Skeletal muscle tissue (tissue), 3 donors: ENCODE measurements at regions not wholly inside any gene's neighbourhood (a gene's known extent, or its start where the extent isn't known, plus 50 kb on each side); places are given as distances from the start of the nearest gene placed in this dataset.

Experiments
- H3K27ac ChIP-seq: one replicate; pipeline ENCODE4 v1.7.0; 2013; ENCODE audit warnings: mild to moderate bottlenecking, low read depth, low read length, inconsistent platforms
- H3K27me3 ChIP-seq, 3 donors: one replicate each; pipeline ENCODE4 v1.7.0; 2013; ENCODE audit warnings: low read length in 3 of 3; ENCODE audit not compliant: control insufficient read depth in 3 of 3, insufficient read depth in 3 of 3
- H3K36me3 ChIP-seq, 3 donors: one replicate each; pipeline ENCODE4 v1.7.0; 2013; ENCODE audit warnings: low read length in 3 of 3; ENCODE audit not compliant: control insufficient read depth in 3 of 3, insufficient read depth in 3 of 3
- H3K4me1 ChIP-seq, 3 donors: one replicate each; pipeline ENCODE4 v1.7.0; 2013; ENCODE audit warnings: low read length in 3 of 3, mild to moderate bottlenecking in 3 of 3; ENCODE audit not compliant: control insufficient read depth in 3 of 3, insufficient read depth in 3 of 3
- H3K4me3 ChIP-seq, 3 donors: one replicate each; pipeline ENCODE4 v1.7.0; 2013; ENCODE audit warnings: low read length in 3 of 3
- H3K9ac ChIP-seq, 3 donors: one replicate each; pipeline ENCODE4 v1.7.0; 2013; ENCODE audit warnings: low read length in 3 of 3, mild to moderate bottlenecking in 3 of 3, moderate library complexity in 2 of 3, low read depth in 1 of 3
- H3K9me3 ChIP-seq, 3 donors: one replicate each; pipeline ENCODE4 v1.7.0; 2013; ENCODE audit warnings: low read length in 3 of 3; ENCODE audit not compliant: control insufficient read depth in 3 of 3
- donor health status: Osteomylitis.

DNA sequence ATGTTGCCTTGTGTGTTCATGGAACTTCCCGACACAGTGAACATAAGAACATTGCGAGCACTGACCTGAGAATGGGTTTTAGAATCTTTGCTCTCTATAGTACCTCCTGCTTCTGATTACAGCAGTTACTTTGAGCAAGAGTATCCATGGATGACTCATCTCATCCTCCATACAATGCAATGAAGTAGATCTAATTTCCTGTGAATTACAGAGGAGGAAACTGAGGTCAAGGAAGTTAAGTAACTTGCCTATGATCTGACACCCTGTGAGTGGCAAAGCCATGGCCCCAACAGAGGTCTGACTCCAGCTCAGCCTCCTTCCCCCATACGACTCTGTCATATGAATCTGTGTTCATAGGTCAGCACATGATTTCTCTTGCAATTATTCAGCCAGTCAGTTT is 518.1 kb downstream of the TFAP2A start:
- Histone ChIP-seq H3K36me3 (no peaks in the 10 kb centered on the region), H3K27me3 (no peaks in the 10 kb centered on the region), H3K9ac (no peak overlapping the region), H3K27ac (no peak overlapping the region), H3K4me3 (no peak overlapping the region), H3K9me3 (no peaks in the 10 kb centered on the region), H3K4me1 (no peaks in the 10 kb centered on the region)

DNA sequence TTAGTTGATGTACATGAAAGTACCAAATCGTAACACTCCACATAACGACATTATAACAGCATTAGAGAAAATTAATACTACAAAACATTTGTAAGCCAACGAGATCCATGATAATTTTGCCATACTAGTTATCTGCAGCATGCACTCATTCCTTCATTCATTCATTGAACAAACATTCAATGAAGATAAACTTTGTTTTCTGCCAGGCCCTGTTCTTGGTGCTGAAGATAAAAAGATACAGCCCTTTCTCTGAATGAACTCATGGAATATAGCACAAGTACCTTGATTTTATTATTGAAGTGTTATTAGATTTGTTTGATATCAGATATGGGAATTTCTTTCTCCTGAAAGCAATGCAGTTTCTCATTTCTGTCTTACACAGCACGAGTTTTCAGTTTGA is 524.0 kb downstream of the TFAP2A start:
- no peak overlapping the region for H3K9ac ChIP-seq

GRCh38 chr6:9890469-9890868 is 524.4 kb downstream of the TFAP2A start:
- no peaks in the 10 kb centered on the region for H3K27me3 ChIP-seq
- no peaks in the 10 kb centered on the region for H3K9me3 ChIP-seq
- no peak overlapping the region for H3K27ac ChIP-seq
- H3K36me3 ChIP-seq, result no peaks in the 10 kb centered on the region
- no peak overlapping the region for H3K9ac ChIP-seq
- H3K4me3 ChIP-seq, result no peak overlapping the region
- H3K4me1 ChIP-seq, result no peaks in the 10 kb centered on the region

More for the DNA sequence above, 524.0 kb downstream of the TFAP2A start:
- Histone ChIP-seq H3K4me1 (no peaks in the 10 kb centered on the region), H3K4me3 (no peak overlapping the region), H3K27ac (no peak overlapping the region), H3K27me3 (no peaks in the 10 kb centered on the region), H3K9me3 (no peaks in the 10 kb centered on the region), H3K36me3 (no peaks in the 10 kb centered on the region)

GRCh38 chr6:9878535-9878934 is 536.3 kb downstream of the TFAP2A start:
- Histone ChIP-seq H3K27me3 (no peaks in the 10 kb centered on the region), H3K9ac (no peak overlapping the region), H3K36me3 (no peaks in the 10 kb centered on the region), H3K4me3 (no peak overlapping the region), H3K27ac (no peak overlapping the region), H3K9me3 (peaks cover 0 to 2% (median 0%) of the 10 kb centered on the region in 3 donors), H3K4me1 (no peaks in the 10 kb centered on the region)

DNA sequence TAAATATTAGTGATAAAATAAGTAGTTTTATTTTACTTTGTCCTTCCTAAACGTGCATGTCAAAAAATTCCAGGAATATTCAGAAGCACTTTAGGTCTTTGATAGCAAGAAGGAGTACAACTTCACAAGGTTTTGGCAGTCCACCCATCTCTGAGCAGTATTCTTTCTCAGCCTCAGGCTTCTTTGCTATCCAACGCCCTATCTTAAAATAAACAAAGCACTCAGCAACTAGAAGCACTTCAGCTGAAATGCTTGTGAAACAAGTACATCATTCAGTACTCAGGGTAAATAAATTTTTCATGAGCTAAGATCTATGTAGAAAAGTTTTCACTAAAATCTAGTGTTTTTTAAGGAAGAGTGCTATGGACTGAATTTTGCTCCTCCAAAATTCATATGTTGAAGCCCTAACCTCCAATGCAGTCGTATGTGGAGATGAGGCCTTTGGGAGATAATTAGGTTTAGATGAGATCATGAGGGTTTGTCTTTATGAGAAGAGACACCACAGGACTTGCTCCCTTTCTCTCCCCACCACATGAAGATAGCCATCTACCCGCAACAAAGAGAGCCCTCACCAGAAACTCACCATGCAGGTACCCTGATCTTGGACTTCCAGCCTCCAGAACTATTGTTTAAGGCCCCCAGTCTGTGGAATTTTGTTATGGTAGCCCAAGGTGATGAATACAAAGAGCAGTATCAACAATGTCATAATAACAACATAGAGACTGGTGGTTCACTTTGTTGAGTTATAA is 539.1 kb downstream of the TFAP2A start:
- H3K27me3 ChIP-seq, result no peaks in the 10 kb centered on the region
- no peaks in the 10 kb centered on the region for H3K36me3 ChIP-seq
- peaks cover 0 to 2% (median 0%) of the 10 kb centered on the region in 3 donors for H3K9me3 ChIP-seq
- H3K4me3 ChIP-seq, result no peak overlapping the region
- H3K9ac ChIP-seq, result no peak overlapping the region
- H3K4me1 ChIP-seq, result no peaks in the 10 kb centered on the region
- no peak overlapping the region for H3K27ac ChIP-seq

- Histone ChIP-seq H3K9ac (no peak overlapping the region), H3K4me3 (no peak overlapping the region), H3K27me3 (no peaks in the 10 kb centered on the region), H3K27ac (no peak overlapping the region), H3K9me3 (peaks cover 0 to 3% (median 0%) of the 10 kb centered on the region in 3 donors), H3K36me3 (no peaks in the 10 kb centered on the region), H3K4me1 (no peaks in the 10 kb centered on the region)
Measured at GRCh38 chr6:9862603-9863167, 552.2 kb downstream of the TFAP2A start.

DNA sequence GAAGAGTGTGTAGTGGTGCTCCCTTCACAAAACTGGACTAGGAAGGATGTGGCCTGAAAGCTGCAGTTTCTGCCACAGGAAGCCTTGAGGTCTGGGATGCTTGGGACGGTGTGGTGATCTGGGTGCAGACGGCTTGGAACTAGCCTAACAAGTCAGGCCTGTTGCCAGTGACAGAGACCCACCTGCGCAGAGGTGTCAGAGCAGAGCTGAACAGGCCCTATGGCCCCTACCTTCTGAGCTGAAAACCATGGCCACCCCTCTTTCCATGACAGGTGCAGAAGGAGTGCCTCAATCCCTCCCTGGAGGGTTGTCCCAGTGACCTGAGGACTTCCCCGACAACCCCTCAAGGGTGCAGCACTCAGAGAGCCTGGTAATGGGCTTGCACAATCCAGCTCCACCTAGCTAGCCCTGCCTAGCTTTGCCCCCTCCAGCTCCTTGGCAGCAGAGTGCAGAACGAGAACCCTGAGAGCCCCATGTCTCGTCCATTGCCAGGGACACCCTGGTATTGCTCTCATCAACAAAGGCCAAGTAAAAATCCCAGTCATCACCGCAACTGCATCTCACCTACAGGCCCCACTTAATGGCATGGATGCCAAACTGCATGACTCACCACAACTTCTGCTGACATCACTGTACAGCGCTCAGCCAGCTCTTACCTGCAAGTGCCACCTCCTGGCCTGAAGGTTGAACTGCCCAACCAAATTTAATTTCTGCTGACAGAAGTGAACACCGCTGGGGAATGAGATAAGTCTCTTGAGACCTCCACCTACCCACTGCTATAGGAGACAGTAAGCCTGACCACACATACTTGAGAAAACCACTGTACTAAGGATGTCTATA is 563.1 kb downstream of the TFAP2A start:
- no peaks in the 10 kb centered on the region for H3K27me3 ChIP-seq
- H3K4me3 ChIP-seq, result no peak overlapping the region
- no peak overlapping the region for H3K9ac ChIP-seq
- H3K9me3 ChIP-seq, result peaks cover 6 to 18% (median 9%) of the 10 kb centered on the region in 3 donors
- H3K36me3 ChIP-seq, result no peaks in the 10 kb centered on the region
- no peaks in the 10 kb centered on the region for H3K4me1 ChIP-seq
- no peak overlapping the region for H3K27ac ChIP-seq

DNA sequence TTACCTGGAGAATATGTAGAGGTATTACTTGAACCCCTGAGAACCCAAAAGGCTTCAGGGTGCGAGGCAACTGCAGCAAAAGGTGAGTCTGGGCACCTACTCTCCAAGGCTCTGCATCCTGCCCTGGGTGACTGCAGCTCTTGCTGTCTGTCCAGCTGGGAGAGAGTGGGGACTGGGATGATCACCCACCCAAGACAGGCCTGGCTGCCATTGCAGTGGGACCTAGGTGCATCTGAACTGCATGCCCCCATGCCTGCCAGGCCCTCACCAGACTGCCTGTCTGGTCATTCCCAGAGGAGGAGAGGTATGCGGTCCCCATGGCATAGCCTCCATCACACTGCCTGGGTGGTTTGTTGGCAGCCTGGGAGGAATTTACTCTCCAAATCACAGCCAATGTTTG is 563.9 kb downstream of the TFAP2A start:
- no peak overlapping the region for H3K4me3 ChIP-seq
- peaks cover 8 to 21% (median 9%) of the 10 kb centered on the region in 3 donors for H3K9me3 ChIP-seq
- no peaks in the 10 kb centered on the region for H3K36me3 ChIP-seq
- no peaks in the 10 kb centered on the region for H3K27me3 ChIP-seq
- H3K4me1 ChIP-seq, result no peaks in the 10 kb centered on the region
- no peak overlapping the region for H3K9ac ChIP-seq
- no peak overlapping the region for H3K27ac ChIP-seq

DNA sequence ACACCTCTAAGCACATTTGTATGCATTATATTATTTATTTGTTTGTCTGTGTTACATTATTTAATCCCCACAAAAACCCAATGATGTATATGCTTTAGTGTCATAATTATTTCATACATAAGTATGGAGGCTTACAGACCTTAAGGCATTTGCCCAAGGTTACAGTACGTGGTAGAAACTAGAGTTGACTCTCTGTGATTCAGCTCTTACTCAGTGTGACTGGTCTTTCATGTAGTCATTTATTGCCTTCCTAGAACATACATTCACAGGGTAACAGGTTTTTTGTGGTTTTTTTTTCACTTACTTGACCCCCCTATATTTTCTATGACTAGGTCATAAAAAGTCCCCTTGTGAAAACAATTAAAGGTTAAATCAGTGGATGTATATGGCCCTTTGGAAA is 566.8 kb downstream of the TFAP2A start:
- Histone ChIP-seq H3K9ac (no peak overlapping the region), H3K27me3 (no peaks in the 10 kb centered on the region), H3K27ac (no peak overlapping the region), H3K4me3 (no peak overlapping the region), H3K4me1 (no peaks in the 10 kb centered on the region), H3K36me3 (no peaks in the 10 kb centered on the region), H3K9me3 (peaks cover 6 to 19% (median 9%) of the 10 kb centered on the region in 3 donors)
